SK-N-SH treated with all-trans-retinoic acid at 6 μM for 48 hours (cell line): ENCODE measurements at regions not wholly inside any gene's neighbourhood (a gene's known extent, or its start where the extent isn't known, plus 50 kb on each side); places are given as distances from the start of the nearest gene placed in this dataset.

ENCODE experiments used
- ATAC-seq: fragments of 200-7000 bp; cut with Tn5 transposase; 3 replicates; pipeline ENCODE4 v1.9.1; 2020; ENCODE audit warnings: mild to moderate bottlenecking, moderate library complexity
- BACH2 ChIP-seq: fragments of 250-450 bp; sonication (Bioruptor Pico); IDR thresholded peaks from 2 replicates; pipeline ENCODE4 v1.9.0; 2021; ENCODE audit warnings: mild to moderate bottlenecking, borderline replicate concordance
- ISL1 ChIP-seq: fragments of 250-450 bp; sonication (Bioruptor Pico); IDR thresholded peaks from 2 replicates; pipeline ENCODE4 v2.1.2; 2022; ENCODE audit warnings: mild to moderate bottlenecking, moderate library complexity
- PPARA ChIP-seq: fragments of 250-450 bp; sonication (Bioruptor Pico); IDR thresholded peaks from 2 replicates; pipeline ENCODE4 v1.5.0; 2020; ENCODE audit warnings: mild to moderate bottlenecking, borderline replicate concordance
- RARB ChIP-seq: fragments of 250-450 bp; sonication (Bioruptor Pico); IDR thresholded peaks from 2 replicates; pipeline ENCODE4 v1.8.0; 2021; ENCODE audit warnings: mild to moderate bottlenecking, moderate library complexity
- SNAI2 ChIP-seq: fragments of 250-450 bp; sonication (Bioruptor Pico); IDR thresholded peaks from 2 replicates; pipeline ENCODE4 v1.5.0; 2020; ENCODE audit warnings: mild to moderate bottlenecking, moderate library complexity
- TCF4 ChIP-seq: fragments of 250-450 bp; sonication (Bioruptor Pico); IDR thresholded peaks from 2 replicates; pipeline ENCODE4 v1.8.0; 2021; ENCODE audit warnings: mild to moderate bottlenecking, moderate library complexity, borderline replicate concordance
- TOX ChIP-seq: fragments of 250-450 bp; sonication (Bioruptor Pico); IDR thresholded peaks from 2 replicates; pipeline ENCODE4 v1.8.0; 2021; ENCODE audit warnings: mild to moderate bottlenecking, moderate library complexity, borderline replicate concordance
- ZC3H10 ChIP-seq: fragments of 250-450 bp; sonication (Bioruptor Pico); IDR thresholded peaks from 2 replicates; pipeline ENCODE4 v1.5.1; 2021; ENCODE audit warnings: mild to moderate bottlenecking, moderate library complexity
- ZFP3 ChIP-seq: fragments of 250-450 bp; sonication (Bioruptor Pico); IDR thresholded peaks from 2 replicates; pipeline ENCODE4 v1.5.0; 2020; ENCODE audit warnings: mild to moderate bottlenecking, moderate library complexity
- ZFP30 ChIP-seq: fragments of 450-650 bp; formaldehyde crosslinking; IDR thresholded peaks from 2 replicates; pipeline ENCODE4 v1.5.0; 2022; ENCODE audit warnings: mild to moderate bottlenecking, moderate library complexity
- ZNF565 ChIP-seq: fragments of 450-650 bp; formaldehyde crosslinking; conservative IDR thresholded peaks from 2 replicates; pipeline ENCODE4 v1.5.0; 2020; ENCODE audit warnings: low read depth, mild to moderate bottlenecking, moderate library complexity
- TF ChIP-seq, protein P1 (sequence below): fragments of 250-450 bp; sonication (Bioruptor Pico); IDR thresholded peaks from 2 replicates; pipeline ENCODE4 v1.8.0; 2020; ENCODE audit warnings: mild to moderate bottlenecking, moderate library complexity, borderline replicate concordance
- TF ChIP-seq, protein P2 (sequence below): fragments of 250-450 bp; sonication (Bioruptor Pico); IDR thresholded peaks from 2 replicates; pipeline ENCODE4 v1.5.1; 2021; ENCODE audit warnings: mild to moderate bottlenecking, moderate library complexity
- TF ChIP-seq, protein P3 (sequence below): fragments of 250-450 bp; sonication (Bioruptor Pico); IDR thresholded peaks from 2 replicates; pipeline ENCODE4 v1.5.1; 2020; ENCODE audit warnings: low read depth, mild to moderate bottlenecking, moderate library complexity
- TF ChIP-seq, protein P4 (sequence below): fragments of 250-450 bp; sonication (Bioruptor Pico); IDR thresholded peaks from 2 replicates; pipeline ENCODE4 v1.5.0; 2020; ENCODE audit warnings: mild to moderate bottlenecking, moderate library complexity
- TF ChIP-seq, protein P5 (sequence below): fragments of 250-450 bp; sonication (Bioruptor Pico); IDR thresholded peaks from 2 replicates; pipeline ENCODE4 v1.8.0; 2021; ENCODE audit warnings: low read depth, mild to moderate bottlenecking, moderate library complexity, borderline replicate concordance

DNA sequence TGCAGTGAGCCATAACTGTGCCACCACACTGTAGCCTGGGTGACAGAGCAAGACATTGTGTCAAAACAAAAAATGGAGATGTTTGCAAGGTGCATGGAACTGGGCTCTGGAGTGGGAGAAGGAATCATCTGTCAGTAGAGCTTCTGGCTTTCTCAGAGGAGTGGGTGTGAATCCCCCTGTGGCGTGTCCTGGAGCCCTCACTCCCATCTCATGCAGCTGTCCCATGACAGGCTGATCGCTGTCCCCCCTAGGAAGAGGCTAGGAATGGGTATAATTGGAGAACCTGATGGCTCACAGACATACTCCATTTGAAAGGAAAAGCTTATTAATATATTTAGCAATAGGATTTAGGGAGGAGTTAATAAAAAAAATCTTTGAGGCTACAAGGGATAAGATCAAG, 125.8 kb upstream of the EPB41L3 start (continued):
- TF ChIP-seq, protein P1, sequence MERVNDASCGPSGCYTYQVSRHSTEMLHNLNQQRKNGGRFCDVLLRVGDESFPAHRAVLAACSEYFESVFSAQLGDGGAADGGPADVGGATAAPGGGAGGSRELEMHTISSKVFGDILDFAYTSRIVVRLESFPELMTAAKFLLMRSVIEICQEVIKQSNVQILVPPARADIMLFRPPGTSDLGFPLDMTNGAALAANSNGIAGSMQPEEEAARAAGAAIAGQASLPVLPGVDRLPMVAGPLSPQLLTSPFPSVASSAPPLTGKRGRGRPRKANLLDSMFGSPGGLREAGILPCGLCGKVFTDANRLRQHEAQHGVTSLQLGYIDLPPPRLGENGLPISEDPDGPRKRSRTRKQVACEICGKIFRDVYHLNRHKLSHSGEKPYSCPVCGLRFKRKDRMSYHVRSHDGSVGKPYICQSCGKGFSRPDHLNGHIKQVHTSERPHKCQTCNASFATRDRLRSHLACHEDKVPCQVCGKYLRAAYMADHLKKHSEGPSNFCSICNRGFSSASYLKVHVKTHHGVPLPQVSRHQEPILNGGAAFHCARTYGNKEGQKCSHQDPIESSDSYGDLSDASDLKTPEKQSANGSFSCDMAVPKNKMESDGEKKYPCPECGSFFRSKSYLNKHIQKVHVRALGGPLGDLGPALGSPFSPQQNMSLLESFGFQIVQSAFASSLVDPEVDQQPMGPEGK (CRISPR knock-in tag), result no peak
- TF ChIP-seq TOX (CRISPR knock-in tag), result no peak
- no peak for TF ChIP-seq TCF4 (CRISPR knock-in tag)
- TF ChIP-seq ZFP3 (CRISPR knock-in tag), result no peak
- no peak for TF ChIP-seq ZFP30
- TF ChIP-seq SNAI2 (CRISPR knock-in tag), result no peak
- no peak for TF ChIP-seq ZNF565 (CRISPR knock-in tag)
- TF ChIP-seq, protein P2, sequence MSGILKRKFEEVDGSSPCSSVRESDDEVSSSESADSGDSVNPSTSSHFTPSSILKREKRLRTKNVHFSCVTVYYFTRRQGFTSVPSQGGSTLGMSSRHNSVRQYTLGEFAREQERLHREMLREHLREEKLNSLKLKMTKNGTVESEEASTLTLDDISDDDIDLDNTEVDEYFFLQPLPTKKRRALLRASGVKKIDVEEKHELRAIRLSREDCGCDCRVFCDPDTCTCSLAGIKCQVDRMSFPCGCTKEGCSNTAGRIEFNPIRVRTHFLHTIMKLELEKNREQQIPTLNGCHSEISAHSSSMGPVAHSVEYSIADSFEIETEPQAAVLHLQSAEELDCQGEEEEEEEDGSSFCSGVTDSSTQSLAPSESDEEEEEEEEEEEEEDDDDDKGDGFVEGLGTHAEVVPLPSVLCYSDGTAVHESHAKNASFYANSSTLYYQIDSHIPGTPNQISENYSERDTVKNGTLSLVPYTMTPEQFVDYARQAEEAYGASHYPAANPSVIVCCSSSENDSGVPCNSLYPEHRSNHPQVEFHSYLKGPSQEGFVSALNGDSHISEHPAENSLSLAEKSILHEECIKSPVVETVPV (CRISPR knock-in tag), result no peak
- no peak for TF ChIP-seq ISL1 (CRISPR knock-in tag)

DNA sequence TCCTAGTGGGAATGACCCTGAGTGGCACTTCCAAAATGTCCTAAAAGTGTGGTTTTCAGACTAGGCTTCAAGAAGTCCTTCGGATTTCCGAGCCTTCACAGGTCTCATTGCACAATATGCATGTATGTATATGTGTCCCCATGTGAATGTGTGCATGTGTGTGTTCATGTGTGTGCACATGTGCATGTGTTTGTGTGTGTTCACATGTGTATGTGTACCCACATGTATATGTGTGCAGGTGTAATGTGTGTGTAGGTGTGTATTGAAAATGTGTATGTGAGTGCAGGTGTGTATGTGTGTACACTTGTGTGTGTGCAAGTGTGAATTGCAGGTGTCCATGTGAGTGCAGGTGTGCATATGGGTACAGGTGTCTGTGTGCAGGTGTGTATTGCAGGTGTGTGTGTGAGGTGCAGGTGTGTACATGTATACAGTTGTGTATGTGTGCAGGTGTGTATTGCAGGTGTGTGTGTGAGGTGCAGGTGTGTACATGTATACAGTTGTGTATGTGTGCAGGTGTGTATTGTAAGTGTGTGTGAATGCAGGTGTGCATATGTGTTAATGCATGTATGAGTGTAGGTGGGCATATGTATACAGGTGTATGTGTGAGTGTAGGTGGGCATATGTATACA, 124.4 kb upstream of the EPB41L3 start:
- TF ChIP-seq TOX (CRISPR knock-in tag) (no peak), ZFP3 (CRISPR knock-in tag) (no peak), RARB (no peak), ZNF565 (CRISPR knock-in tag) (no peak), ZC3H10 (CRISPR knock-in tag) (no peak), BACH2 (CRISPR knock-in tag) (no peak), PPARA (CRISPR knock-in tag) (no peak), SNAI2 (CRISPR knock-in tag) (no peak)
- TF ChIP-seq, protein P1 (CRISPR knock-in tag), result no peak
- TF ChIP-seq, protein P2 (CRISPR knock-in tag), result no peak
- ATAC-seq, result no peak

DNA sequence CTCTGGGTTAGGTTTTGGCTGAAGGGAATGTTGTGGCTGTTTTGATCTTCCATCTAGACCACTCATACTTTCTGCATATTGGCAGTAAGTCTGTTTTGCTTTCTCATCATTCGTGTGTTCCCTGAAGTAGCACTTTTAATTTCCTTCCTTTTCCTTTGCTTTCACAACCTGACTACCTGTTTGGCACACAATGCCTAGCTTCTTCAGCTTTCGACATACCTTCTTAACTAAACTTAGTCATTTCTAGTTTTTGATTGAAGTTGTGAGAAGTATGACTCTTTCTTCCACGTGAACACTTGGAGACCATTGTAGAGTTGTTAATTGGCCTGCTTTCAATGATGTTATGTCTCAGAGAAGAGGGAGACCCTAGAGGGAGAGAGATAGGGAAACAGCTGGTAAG, 123.6 kb upstream of the EPB41L3 start:
- no peak for TF ChIP-seq ISL1 (CRISPR knock-in tag)
- TF ChIP-seq, protein P3, sequence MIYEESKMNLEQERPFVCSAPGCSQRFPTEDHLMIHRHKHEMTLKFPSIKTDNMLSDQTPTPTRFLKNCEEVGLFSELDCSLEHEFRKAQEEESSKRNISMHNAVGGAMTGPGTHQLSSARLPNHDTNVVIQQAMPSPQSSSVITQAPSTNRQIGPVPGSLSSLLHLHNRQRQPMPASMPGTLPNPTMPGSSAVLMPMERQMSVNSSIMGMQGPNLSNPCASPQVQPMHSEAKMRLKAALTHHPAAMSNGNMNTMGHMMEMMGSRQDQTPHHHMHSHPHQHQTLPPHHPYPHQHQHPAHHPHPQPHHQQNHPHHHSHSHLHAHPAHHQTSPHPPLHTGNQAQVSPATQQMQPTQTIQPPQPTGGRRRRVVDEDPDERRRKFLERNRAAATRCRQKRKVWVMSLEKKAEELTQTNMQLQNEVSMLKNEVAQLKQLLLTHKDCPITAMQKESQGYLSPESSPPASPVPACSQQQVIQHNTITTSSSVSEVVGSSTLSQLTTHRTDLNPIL (CRISPR knock-in tag), result no peak
- TF ChIP-seq, protein P4, sequence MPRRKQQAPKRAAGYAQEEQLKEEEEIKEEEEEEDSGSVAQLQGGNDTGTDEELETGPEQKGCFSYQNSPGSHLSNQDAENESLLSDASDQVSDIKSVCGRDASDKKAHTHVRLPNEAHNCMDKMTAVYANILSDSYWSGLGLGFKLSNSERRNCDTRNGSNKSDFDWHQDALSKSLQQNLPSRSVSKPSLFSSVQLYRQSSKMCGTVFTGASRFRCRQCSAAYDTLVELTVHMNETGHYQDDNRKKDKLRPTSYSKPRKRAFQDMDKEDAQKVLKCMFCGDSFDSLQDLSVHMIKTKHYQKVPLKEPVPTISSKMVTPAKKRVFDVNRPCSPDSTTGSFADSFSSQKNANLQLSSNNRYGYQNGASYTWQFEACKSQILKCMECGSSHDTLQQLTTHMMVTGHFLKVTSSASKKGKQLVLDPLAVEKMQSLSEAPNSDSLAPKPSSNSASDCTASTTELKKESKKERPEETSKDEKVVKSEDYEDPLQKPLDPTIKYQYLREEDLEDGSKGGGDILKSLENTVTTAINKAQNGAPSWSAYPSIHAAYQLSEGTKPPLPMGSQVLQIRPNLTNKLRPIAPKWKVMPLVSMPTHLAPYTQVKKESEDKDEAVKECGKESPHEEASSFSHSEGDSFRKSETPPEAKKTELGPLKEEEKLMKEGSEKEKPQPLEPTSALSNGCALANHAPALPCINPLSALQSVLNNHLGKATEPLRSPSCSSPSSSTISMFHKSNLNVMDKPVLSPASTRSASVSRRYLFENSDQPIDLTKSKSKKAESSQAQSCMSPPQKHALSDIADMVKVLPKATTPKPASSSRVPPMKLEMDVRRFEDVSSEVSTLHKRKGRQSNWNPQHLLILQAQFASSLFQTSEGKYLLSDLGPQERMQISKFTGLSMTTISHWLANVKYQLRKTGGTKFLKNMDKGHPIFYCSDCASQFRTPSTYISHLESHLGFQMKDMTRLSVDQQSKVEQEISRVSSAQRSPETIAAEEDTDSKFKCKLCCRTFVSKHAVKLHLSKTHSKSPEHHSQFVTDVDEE (CRISPR knock-in tag), result no peak
- TF ChIP-seq, protein P5, sequence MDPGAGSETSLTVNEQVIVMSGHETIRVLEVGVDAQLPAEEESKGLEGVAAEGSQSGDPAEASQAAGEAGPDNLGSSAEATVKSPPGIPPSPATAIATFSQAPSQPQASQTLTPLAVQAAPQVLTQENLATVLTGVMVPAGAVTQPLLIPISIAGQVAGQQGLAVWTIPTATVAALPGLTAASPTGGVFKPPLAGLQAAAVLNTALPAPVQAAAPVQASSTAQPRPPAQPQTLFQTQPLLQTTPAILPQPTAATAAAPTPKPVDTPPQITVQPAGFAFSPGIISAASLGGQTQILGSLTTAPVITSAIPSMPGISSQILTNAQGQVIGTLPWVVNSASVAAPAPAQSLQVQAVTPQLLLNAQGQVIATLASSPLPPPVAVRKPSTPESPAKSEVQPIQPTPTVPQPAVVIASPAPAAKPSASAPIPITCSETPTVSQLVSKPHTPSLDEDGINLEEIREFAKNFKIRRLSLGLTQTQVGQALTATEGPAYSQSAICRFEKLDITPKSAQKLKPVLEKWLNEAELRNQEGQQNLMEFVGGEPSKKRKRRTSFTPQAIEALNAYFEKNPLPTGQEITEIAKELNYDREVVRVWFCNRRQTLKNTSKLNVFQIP, result no peak
- TF ChIP-seq, protein P1 (CRISPR knock-in tag), result no peak
- TF ChIP-seq ZNF565 (CRISPR knock-in tag), result no peak
- no peak for ATAC-seq
